Kidney (tissue), 13 donors: ENCODE measurements at regions not wholly inside any gene's neighbourhood (a gene's known extent, or its start where the extent isn't known, plus 50 kb on each side); places are given as distances from the start of the nearest gene placed in this dataset.
"Not testable (repeated sequence)": the region's sequence is repeated elsewhere in the genome, so short reads cannot be mapped to it uniquely, and the experiment has no call there.

ENCODE experiments used
- DNase-seq, 5 donors: peaks; one replicate each; pipeline ENCODE4 v3.0.0-alpha.2; 2013 to 2020
- FAIRE-seq: peaks from 2 replicates; lab custom pipeline; 2012; peaks lifted over from hg19 to GRCh38; lab: Jason Lieb, UNC
- H3K27ac ChIP-seq, 2 donors: one replicate each; pipeline ENCODE4 v1.7.0; 2013; ENCODE audit warnings: low read depth in 2 of 2, low read length in 2 of 2, inconsistent platforms in 1 of 2
- H3K27me3 ChIP-seq: one replicate; pipeline ENCODE4 v1.7.1; 2013; ENCODE audit warnings: low read length, inconsistent platforms; ENCODE audit not compliant: control insufficient read depth, insufficient read depth
- H3K36me3 ChIP-seq, 3 donors: one replicate each; pipeline versions ENCODE4 v1.7.0 to v1.7.1; 2013; ENCODE audit warnings: low read length in 3 of 3, control low read depth in 1 of 3, inconsistent platforms in 1 of 3; ENCODE audit not compliant: insufficient read depth in 3 of 3, control insufficient read depth in 2 of 3
- H3K4me1 ChIP-seq, 3 donors: one replicate each; pipeline versions ENCODE4 v1.7.0 to v1.7.1; 2013; ENCODE audit warnings: low read length in 3 of 3, inconsistent platforms in 1 of 3, low read depth in 1 of 3; ENCODE audit not compliant: control insufficient read depth in 2 of 3, insufficient read depth in 2 of 3
- H3K4me3 ChIP-seq, 3 donors: one replicate each; pipeline versions ENCODE4 v1.7.0 to v1.8.1; 2013; ENCODE audit warnings: low read length in 3 of 3, control low read depth in 1 of 3, inconsistent platforms in 1 of 3
- H3K9ac ChIP-seq, 3 donors: one replicate each; pipeline versions ENCODE4 v1.7.0 to v1.7.1; 2013; ENCODE audit warnings: low read length in 3 of 3, control low read depth in 1 of 3, inconsistent platforms in 1 of 3
- H3K9me3 ChIP-seq, 3 donors: one replicate each; pipeline versions ENCODE4 v1.7.0 to v1.7.1; 2013; ENCODE audit warnings: low read length in 3 of 3, control low read depth in 1 of 3, inconsistent platforms in 1 of 3; ENCODE audit not compliant: control insufficient read depth in 2 of 3, insufficient read depth in 1 of 3
- intact Hi-C: fragments of 100-400 bp; cut with DNase I; formaldehyde crosslinking; loops from one replicate; pipeline ENCODE4 v1.11.1; 2022
- TF ChIP-seq, protein P1 (sequence below): IDR thresholded peaks from 3 replicates; pipeline ENCODE4 v1.5.1; 2012; ENCODE audit warnings: mild to moderate bottlenecking, moderate library complexity, borderline replicate concordance; ENCODE audit not compliant: insufficient read depth; ENCODE audit errors: extremely low read depth
- donor health status: control.
- donor health status: control.
- donor health status: control.
- donor health status: control.
- donor health status: control.
- donor health status: DM: yes; HTN: yes; CAD: no.
- donor health status: Normal renal cell carcinoma (clear cell type).

DNA sequence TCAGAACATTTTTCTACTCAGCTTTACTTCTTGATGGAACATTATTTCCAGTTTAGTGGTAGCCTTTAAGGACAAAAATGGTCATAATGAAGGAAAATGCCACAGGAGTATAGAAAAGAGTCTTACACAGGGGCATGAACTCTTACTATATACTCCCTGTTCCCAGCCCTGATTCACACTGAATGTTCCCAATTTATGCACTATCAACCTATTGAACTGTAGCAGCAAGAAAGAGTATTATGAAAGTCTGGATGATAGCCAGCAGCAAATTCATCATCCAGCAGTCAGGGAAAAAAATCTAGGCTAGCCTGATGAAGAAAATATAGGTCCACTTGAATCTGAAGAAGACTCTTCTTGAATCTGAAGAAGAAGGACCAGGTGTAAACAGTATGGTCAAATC is 1170.3 kb upstream of the CHAC2 start:
- no peak overlapping the region for H3K27ac ChIP-seq
- no peak overlapping the region for H3K9ac ChIP-seq
- FAIRE-seq (no peak), DNase-seq (no peak)
- H3K4me1 ChIP-seq: no peaks in the 10 kb centered on the region
- TF ChIP-seq, protein P1, sequence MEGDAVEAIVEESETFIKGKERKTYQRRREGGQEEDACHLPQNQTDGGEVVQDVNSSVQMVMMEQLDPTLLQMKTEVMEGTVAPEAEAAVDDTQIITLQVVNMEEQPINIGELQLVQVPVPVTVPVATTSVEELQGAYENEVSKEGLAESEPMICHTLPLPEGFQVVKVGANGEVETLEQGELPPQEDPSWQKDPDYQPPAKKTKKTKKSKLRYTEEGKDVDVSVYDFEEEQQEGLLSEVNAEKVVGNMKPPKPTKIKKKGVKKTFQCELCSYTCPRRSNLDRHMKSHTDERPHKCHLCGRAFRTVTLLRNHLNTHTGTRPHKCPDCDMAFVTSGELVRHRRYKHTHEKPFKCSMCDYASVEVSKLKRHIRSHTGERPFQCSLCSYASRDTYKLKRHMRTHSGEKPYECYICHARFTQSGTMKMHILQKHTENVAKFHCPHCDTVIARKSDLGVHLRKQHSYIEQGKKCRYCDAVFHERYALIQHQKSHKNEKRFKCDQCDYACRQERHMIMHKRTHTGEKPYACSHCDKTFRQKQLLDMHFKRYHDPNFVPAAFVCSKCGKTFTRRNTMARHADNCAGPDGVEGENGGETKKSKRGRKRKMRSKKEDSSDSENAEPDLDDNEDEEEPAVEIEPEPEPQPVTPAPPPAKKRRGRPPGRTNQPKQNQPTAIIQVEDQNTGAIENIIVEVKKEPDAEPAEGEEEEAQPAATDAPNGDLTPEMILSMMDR: no peak
- no peaks in the 10 kb centered on the region for H3K27me3 ChIP-seq
- no peaks in the 10 kb centered on the region for H3K9me3 ChIP-seq
- H3K4me3 ChIP-seq: no peak overlapping the region
- no peaks in the 10 kb centered on the region for H3K36me3 ChIP-seq
- intact Hi-C loops: no loop called here

DNA sequence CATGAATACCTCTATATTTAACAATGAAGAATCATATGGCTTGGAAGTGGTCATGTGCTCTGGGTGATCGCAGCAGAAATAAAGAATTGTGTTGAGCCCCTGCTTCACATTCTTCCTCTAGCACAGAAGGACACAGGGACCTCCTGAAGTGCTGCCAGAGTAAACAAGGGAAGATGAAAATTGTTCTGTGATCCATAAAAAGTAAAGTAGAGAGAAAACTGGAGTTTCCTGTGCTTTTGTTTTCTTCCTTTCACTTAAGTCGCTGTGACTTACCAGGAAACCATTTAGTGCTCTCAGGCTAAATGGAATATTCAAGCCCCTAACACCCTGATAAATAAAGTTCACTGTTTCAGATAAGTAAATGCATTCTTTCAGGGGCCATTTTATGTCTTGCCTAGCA is 1173.6 kb upstream of the CHAC2 start:
- TF ChIP-seq, protein P1: no peak
- Histone ChIP-seq H3K36me3 (no peaks in the 10 kb centered on the region), H3K27ac (no peak overlapping the region), H3K4me3 (no peak overlapping the region), H3K27me3 (no peaks in the 10 kb centered on the region), H3K9me3 (no peaks in the 10 kb centered on the region), H3K9ac (no peak overlapping the region), H3K4me1 (no peaks in the 10 kb centered on the region)
- FAIRE-seq: no peak
- intact Hi-C loops: no loop called here
- DNase-seq: peak in 2 of 5 donors; percentile 18 to 39

DNA sequence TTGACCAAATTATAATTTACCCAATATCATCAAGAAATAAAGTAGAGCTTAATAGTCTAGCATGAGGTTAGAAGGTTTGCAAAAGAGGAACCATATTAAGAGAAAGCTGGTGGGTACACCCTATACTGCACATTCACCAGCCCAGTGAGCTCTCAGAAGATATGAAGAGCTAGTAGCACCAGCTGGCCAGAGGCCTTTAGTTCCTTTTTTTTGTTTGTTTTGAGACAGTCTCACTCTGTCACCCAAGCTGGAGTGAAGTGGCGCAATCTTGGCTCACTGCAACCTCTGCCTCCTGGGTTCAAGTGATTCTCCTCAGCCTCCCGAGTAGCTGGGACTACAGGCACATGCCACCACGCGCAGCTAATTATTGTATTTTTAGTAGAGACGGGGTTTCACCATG is 1183.5 kb upstream of the CHAC2 start:
- intact Hi-C loops: not testable (repeated sequence)

DNA sequence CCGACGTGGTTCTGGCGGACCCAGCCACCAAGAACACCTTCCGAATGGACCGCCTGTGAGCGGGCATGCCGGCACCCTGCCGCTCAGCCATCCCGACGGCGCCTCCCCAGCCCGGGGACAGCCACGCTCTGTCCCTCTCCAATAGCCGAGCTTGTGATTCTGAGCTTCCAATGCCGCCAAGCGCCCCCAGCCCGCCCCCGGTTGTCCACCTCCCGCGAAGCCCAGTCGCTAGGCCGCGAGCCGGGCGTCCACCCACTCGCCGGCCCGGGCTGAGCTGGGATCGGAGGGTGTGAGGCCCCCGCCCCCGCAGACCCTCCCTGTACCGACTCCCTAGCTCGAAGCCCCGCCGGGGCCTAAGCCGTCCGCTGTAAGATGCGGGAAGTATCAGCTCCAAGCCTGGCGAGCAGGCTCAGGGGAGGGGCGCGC is 1195.1 kb upstream of the CHAC2 start:
- FAIRE-seq (no peak), DNase-seq (peak in 1 of 5 donors; percentile 75)
- TF ChIP-seq, protein P1: no peak
- Histone ChIP-seq H3K36me3 (no peaks in the 10 kb centered on the region), H3K27ac (no peak overlapping the region), H3K4me1 (no peaks in the 10 kb centered on the region), H3K9me3 (no peaks in the 10 kb centered on the region), H3K4me3 (no peak overlapping the region), H3K9ac (no peak overlapping the region), H3K27me3 (no peaks in the 10 kb centered on the region)
- intact Hi-C loops: no loop called here

More for the DNA sequence above, 1183.5 kb upstream of the CHAC2 start:
- H3K4me3 ChIP-seq, H3K27ac ChIP-seq, DNase-seq, H3K9ac ChIP-seq, H3K4me1 ChIP-seq, H3K9me3 ChIP-seq, H3K36me3 ChIP-seq, FAIRE-seq, H3K27me3 ChIP-seq: not testable (repeated sequence)
